PC-3 (cell line): ENCODE measurements at regions not wholly inside any gene's neighbourhood (a gene's known extent, or its start where the extent isn't known, plus 50 kb on each side); places are given as distances from the start of the nearest gene placed in this dataset.

ENCODE experiments used
- ATAC-seq: fragments of 200-7000 bp; cut with Tn5 transposase; 2 replicates; pipeline ENCODE4 v1.9.1; 2020; ENCODE audit warnings: mild to moderate bottlenecking, moderate library complexity
- BruUV-seq: library from RNA; stranded (reverse); fragments of 400-500 nt; replicated peaks from 2 replicates; lab custom pipeline; 2021; lab: Mats Ljungman, UMichigan
- CTCF ChIA-PET: fragments of 300-600 bp; sonication (Branson Sonifier 250); formaldehyde crosslinking; loops from one replicate; lab custom pipeline; 2022; ENCODE audit warnings: antibody characterized with exemption; lab: Charles Lee
- POLR2A ChIA-PET: fragments of 300-600 bp; sonication (Branson Sonifier 250); formaldehyde crosslinking; loops from one replicate; lab custom pipeline; 2022; ENCODE audit warnings: antibody characterized with exemption; ENCODE audit not compliant: unreplicated experiment; lab: Charles Lee
- DNase-seq: peaks from one replicate; pipeline ENCODE4 v3.0.0-alpha.2; 2015
- H2AFZ ChIP-seq: fragments of 300-600 bp; sonication (generic); 2 replicates; pipeline ENCODE4 v1.6.0; 2016; ENCODE audit warnings: antibody characterized with exemption, low read length
- H3F3A ChIP-seq: fragments of 300-600 bp; sonication (generic); one replicate; pipeline ENCODE4 v1.6.0; 2017; ENCODE audit warnings: antibody characterized with exemption, low read length, control low read depth, mild to moderate bottlenecking; ENCODE audit not compliant: unreplicated experiment
- H3K27ac ChIP-seq: fragments of 300-600 bp; sonication (generic); 2 replicates; pipeline ENCODE4 v1.5.1; 2016; ENCODE audit warnings: mild to moderate bottlenecking, low read length
- H3K27me3 ChIP-seq: fragments of 300-600 bp; sonication (generic); 2 replicates; pipeline ENCODE4 v1.6.1; 2016; ENCODE audit warnings: low read length, mixed read lengths
- H3K36me3 ChIP-seq: fragments of 300-600 bp; sonication (generic); 2 replicates; pipeline ENCODE4 v1.6.1; 2016; ENCODE audit warnings: low read depth, mixed run types, low read length, mixed read lengths
- H3K4me1 ChIP-seq: fragments of 300-600 bp; sonication (generic); 2 replicates; pipeline ENCODE4 v1.5.1; 2016; ENCODE audit warnings: low read length; ENCODE audit not compliant: insufficient read depth
- H3K4me2 ChIP-seq: fragments of 300-600 bp; sonication (generic); 2 replicates; pipeline ENCODE4 v1.6.0; 2016; ENCODE audit warnings: low read length
- H3K4me3 ChIP-seq: fragments of 300-600 bp; sonication (generic); 2 replicates; pipeline ENCODE4 v1.5.1; 2016; ENCODE audit warnings: mild to moderate bottlenecking, low read length, mixed read lengths
- H3K79me2 ChIP-seq: fragments of 300-600 bp; sonication (generic); 2 replicates; pipeline ENCODE4 v1.6.1; 2017; ENCODE audit warnings: low read length, mixed read lengths
- H3K9ac ChIP-seq: fragments of 300-600 bp; sonication (generic); 2 replicates; pipeline ENCODE4 v1.6.0; 2016; ENCODE audit warnings: mild to moderate bottlenecking, low read length
- H3K9me2 ChIP-seq: fragments of 300-600 bp; sonication (generic); replicated peaks from 2 replicates; pipeline ENCODE4 v1.6.1; 2016; ENCODE audit warnings: mixed run types, low read length, mixed read lengths
- H3K9me3 ChIP-seq: fragments of 300-600 bp; sonication (generic); 2 replicates; pipeline ENCODE4 v1.6.1; 2016; ENCODE audit warnings: low read length, mixed read lengths
- H4K20me1 ChIP-seq: fragments of 300-600 bp; sonication (generic); 2 replicates; pipeline ENCODE4 v1.6.1; 2016; ENCODE audit warnings: low read length, mixed read lengths
- EZH2 ChIP-seq: fragments of 300-600 bp; sonication (generic); IDR thresholded peaks from one replicate; pipeline ENCODE4 v1.6.1; 2017; ENCODE audit warnings: antibody characterized with exemption, mild to moderate bottlenecking, low read length; ENCODE audit not compliant: unreplicated experiment
- EZH2phosphoT487 ChIP-seq: fragments of 300-600 bp; sonication (generic); IDR thresholded peaks from 2 replicates; pipeline ENCODE4 v1.6.1; 2018; ENCODE audit warnings: mild to moderate bottlenecking, antibody characterized with exemption, low read length, borderline replicate concordance
- intact Hi-C: fragments of 100-400 bp; cut with micrococcal nuclease; formaldehyde crosslinking; loops from 2 replicates; pipeline ENCODE4 v1.9.0; 2023
- TF ChIP-seq, protein P1 (sequence below): fragments of 300-600 bp; sonication (generic); conservative IDR thresholded peaks from 2 replicates; pipeline ENCODE4 v1.5.1; 2017; ENCODE audit warnings: antibody characterized with exemption, low read depth, mild to moderate bottlenecking, low read length

DNA sequence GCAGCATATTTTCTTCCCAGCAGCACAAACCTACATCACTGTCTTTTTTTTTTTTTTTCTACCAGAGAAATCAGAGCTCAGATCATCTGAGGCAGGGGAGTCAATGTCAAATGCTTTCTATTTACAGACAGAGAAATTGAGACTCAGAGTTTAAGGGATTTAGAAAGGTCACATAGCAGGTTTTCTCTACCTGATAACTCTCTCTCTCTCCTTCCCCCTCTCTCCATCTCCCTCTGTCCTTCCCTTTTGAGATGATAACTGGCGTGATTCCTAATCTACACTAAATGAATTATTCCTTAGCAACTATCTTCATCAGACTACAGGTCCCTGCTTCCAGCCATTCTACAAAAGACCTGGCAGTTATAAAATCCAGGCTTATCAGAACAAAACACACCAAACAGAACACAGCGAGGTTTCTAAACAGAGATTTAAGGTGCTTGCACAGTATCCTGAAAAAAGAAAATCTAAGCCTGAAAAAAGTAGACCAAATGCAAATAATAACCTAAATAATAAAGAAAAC lies 161.6 kb upstream of the PKDCC start:
- Histone ChIP-seq H3K4me1 (no peaks in the 10 kb centered on the region), H2AFZ (no peak overlapping the region), H3K4me3 (no peak overlapping the region), H3K27me3 (peaks cover 15% of the 10 kb centered on the region), H3K9ac (no peak overlapping the region), H3K9me3 (no peaks in the 10 kb centered on the region), H3K79me2 (no peaks in the 10 kb centered on the region), H3K36me3 (no peaks in the 10 kb centered on the region), H4K20me1 (no peaks in the 10 kb centered on the region), H3K4me2 (no peak overlapping the region), H3K9me2 (no peaks in the 10 kb centered on the region), H3F3A (no peaks in the 10 kb centered on the region), H3K27ac (no peak overlapping the region)
- BruUV-seq = no TSS peak
- intact Hi-C loops = no loop called here
- ChIA-PET CTCF (no interaction called here), POLR2A (interaction anchor here (0.6 kb wide), 1 partner anchor 154 kb away, joined by 25 read pairs; no protein-coding TSS in a partner anchor)
- TF ChIP-seq EZH2 = no peak
- TF ChIP-seq, protein P1, sequence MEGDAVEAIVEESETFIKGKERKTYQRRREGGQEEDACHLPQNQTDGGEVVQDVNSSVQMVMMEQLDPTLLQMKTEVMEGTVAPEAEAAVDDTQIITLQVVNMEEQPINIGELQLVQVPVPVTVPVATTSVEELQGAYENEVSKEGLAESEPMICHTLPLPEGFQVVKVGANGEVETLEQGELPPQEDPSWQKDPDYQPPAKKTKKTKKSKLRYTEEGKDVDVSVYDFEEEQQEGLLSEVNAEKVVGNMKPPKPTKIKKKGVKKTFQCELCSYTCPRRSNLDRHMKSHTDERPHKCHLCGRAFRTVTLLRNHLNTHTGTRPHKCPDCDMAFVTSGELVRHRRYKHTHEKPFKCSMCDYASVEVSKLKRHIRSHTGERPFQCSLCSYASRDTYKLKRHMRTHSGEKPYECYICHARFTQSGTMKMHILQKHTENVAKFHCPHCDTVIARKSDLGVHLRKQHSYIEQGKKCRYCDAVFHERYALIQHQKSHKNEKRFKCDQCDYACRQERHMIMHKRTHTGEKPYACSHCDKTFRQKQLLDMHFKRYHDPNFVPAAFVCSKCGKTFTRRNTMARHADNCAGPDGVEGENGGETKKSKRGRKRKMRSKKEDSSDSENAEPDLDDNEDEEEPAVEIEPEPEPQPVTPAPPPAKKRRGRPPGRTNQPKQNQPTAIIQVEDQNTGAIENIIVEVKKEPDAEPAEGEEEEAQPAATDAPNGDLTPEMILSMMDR = no peak
- TF ChIP-seq EZH2phosphoT487 = no peak
- no peak for DNase-seq
- no peak for ATAC-seq

DNA sequence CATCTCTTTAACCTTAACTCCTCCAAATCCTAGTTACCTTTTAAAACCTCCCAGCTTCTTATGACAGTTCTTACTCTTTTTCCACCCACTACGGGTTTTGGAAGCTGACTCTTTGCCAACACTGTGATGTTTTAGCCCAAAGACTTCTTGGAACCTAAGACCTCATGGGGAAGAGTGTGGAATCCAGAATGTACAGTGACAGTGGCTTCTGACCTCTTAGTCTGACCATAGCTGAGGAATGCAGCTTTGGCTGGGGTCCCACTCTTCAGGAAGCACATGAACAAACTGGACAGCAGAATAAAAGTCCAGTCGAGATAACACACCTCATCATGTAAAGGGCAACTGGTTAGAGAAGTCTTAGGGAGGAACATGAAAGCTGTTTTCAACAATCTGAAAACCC lies 161.1 kb upstream of the PKDCC start:
- Histone ChIP-seq H3F3A (no peaks in the 10 kb centered on the region), H3K4me3 (no peak overlapping the region), H3K79me2 (no peaks in the 10 kb centered on the region), H4K20me1 (no peaks in the 10 kb centered on the region), H3K27me3 (peaks cover 16% of the 10 kb centered on the region), H3K27ac (no peak overlapping the region), H2AFZ (no peak overlapping the region), H3K4me2 (no peak overlapping the region), H3K9me2 (no peaks in the 10 kb centered on the region), H3K36me3 (no peaks in the 10 kb centered on the region), H3K9ac (no peak overlapping the region), H3K9me3 (no peaks in the 10 kb centered on the region), H3K4me1 (no peaks in the 10 kb centered on the region)
- no peak for TF ChIP-seq EZH2
- TF ChIP-seq EZH2phosphoT487 = no peak
- TF ChIP-seq, protein P1 = no peak
- ChIA-PET CTCF (no interaction called here), POLR2A (no interaction called here)
- BruUV-seq = no TSS peak
- intact Hi-C loops = no loop called here
- DNase-seq (no peak), ATAC-seq (no peak)

DNA sequence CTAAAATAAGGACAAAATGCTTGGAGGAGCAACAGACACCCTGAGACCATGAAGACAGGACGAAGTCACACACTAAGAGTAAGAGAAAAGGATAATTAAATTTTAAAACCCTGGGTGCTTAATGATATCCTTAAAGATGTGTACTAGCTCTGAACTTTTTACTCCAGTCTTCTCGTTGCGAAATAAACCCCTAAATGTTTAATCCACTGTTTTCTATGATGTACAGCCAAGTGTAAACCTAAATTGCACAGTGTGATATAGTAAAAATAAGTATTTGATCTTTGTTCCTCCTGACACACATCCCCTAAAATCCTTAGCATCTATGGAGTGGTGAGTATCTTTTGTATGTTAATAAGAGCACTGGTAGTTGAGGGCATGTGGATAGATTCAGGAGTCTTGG lies 157.5 kb upstream of the PKDCC start:
- no TSS peak for BruUV-seq
- H3K4me2 ChIP-seq = no peak overlapping the region
- H3K9ac ChIP-seq = no peak overlapping the region
- ATAC-seq (no peak), DNase-seq (no peak)
- H3K36me3 ChIP-seq = no peaks in the 10 kb centered on the region
- peaks cover 16% of the 10 kb centered on the region for H3K27me3 ChIP-seq
- ChIA-PET CTCF (no interaction called here), POLR2A (no interaction called here)
- H3K79me2 ChIP-seq = no peaks in the 10 kb centered on the region
- no peak overlapping the region for H3K27ac ChIP-seq
- no peaks in the 10 kb centered on the region for H3K4me1 ChIP-seq
- intact Hi-C loops = no loop called here
- TF ChIP-seq EZH2 = no peak
- TF ChIP-seq, protein P1 = no peak
- TF ChIP-seq EZH2phosphoT487 = no peak
- no peaks in the 10 kb centered on the region for H3F3A ChIP-seq
- H3K9me2 ChIP-seq = no peaks in the 10 kb centered on the region
- no peaks in the 10 kb centered on the region for H4K20me1 ChIP-seq
- no peak overlapping the region for H2AFZ ChIP-seq
- H3K9me3 ChIP-seq = no peaks in the 10 kb centered on the region
- no peak overlapping the region for H3K4me3 ChIP-seq
